ENCODE measurements at regions not wholly inside any gene's neighbourhood (a gene's known extent, or its start where the extent isn't known, plus 50 kb on each side); places are given as distances from the start of the nearest gene placed in this dataset.
"Not testable (repeated sequence)": the region's sequence is repeated elsewhere in the genome, so short reads cannot be mapped to it uniquely, and the experiment has no call there.

DNA sequence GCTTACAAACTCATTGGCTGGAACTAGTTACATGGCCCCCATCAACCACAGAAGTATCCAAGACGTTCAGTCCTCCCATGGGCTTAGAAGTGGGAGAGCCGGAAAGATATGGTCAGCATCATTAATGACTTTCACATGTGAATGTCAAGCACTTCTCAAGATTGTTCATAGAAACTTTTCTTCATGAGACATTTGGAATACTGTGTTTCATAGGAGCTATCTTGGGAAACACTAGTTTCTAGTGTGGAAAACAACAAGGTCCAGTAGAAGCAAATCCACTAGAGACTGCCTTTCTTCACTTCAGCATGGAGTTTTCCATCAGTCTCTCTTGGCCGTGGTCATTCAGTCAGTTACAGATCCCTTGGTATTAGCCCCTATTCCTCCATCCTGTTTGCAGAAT lies 160.9 kb downstream of the C11orf91 start:
- Mint-ChIP-seq H3K4me1 (peaks cover 14 to 28% of the 10 kb centered on the region in 2 donors), H3K27me3 (ENCODE audit: low read depth in 3 of 3) (peaks cover 3 to 9% (median 6%) of the 10 kb centered on the region in 3 donors), H3K27ac (peak overlapping the region in 1 of 6 donors; percentile 3), H3K4me3 (no peak overlapping the region), H3K36me3 (no peaks in the 10 kb centered on the region), H3K9me3 (peaks cover 0 to 3% (median 0%) of the 10 kb centered on the region in 6 donors)
- no peak for DNase-seq

DNA sequence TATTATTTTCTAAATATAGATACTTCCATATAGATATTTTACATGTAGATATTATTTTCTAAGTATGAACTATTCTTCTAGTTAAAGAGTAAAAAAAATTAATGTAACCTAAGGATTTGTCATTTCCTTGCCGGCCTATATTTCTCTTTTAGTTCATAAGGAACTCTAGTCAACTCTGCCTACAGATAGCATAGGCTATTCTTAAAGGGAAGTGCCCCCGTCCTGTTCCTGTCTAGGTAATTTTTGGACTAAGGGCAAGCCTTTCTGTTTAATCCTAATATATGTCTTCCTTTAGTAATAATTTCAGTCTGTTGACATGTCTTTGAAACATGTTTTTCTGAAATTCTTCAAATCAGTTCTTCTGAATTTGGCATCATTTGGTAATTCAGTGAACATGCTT lies 161.9 kb downstream of the C11orf91 start:
- Mint-ChIP-seq H3K36me3 (no peaks in the 10 kb centered on the region), H3K9me3 (peaks cover 0 to 4% (median 0%) of the 10 kb centered on the region in 6 donors), H3K27me3 (ENCODE audit: low read depth in 3 of 3) (peaks cover 3 to 14% (median 6%) of the 10 kb centered on the region in 3 donors), H3K27ac (no peak overlapping the region), H3K4me3 (no peak overlapping the region), H3K4me1 (peaks cover 14 to 28% of the 10 kb centered on the region in 2 donors)
- DNase-seq = no peak

DNA sequence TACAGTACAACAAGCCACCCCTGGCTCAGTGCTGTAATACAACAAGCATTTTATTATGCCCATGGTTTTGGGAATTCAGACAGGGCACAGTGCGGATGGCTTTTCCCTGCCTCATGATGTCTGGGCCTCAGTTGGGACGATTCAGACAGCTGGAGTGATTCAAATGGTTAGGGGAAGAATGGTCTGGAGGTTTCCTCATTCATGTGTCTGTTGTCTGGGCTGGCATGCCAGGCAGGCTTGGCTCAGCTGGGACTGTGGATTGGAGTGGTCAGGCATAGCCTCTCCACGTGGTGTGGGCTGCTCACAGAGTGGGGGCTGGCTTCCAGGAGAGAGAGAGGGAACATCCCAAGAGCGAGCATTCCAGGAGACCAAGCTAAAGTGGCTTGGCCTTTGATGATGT lies 164.4 kb downstream of the C11orf91 start:
- Mint-ChIP-seq H3K27ac (no peak overlapping the region), H3K4me1 (peaks cover 4 to 19% of the 10 kb centered on the region in 2 donors), H3K9me3 (peaks cover 0 to 4% (median 0%) of the 10 kb centered on the region in 6 donors), H3K4me3 (no peak overlapping the region), H3K27me3 (ENCODE audit: low read depth in 3 of 3) (peaks cover 4 to 14% (median 5%) of the 10 kb centered on the region in 3 donors), H3K36me3 (no peaks in the 10 kb centered on the region)
- no peak for DNase-seq

DNA sequence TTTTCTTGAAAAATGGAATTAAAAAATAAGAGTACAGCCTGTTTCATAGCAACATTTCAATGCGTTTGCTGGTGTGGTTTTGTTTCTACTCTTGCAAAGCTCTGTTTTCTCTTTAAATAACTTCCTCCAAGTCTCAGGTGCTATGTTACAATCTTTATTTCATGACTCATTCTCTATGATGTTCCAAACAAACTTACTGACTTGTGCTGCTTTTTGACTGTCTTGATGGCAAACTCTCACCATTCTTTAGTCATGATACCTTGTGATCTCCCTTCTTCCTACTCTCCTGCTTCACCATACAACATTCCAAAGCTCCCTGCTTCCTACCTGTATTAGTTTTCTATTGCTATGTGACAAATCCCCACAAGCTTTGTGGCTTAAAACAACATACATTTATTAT lies 166.1 kb downstream of the C11orf91 start:
- Mint-ChIP-seq H3K9me3 (peaks cover 0 to 4% (median 0%) of the 10 kb centered on the region in 6 donors), H3K27me3 (ENCODE audit: low read depth in 3 of 3) (peaks cover 4 to 14% (median 7%) of the 10 kb centered on the region in 3 donors), H3K4me3 (no peak overlapping the region), H3K27ac (no peak overlapping the region), H3K4me1 (peaks cover 0 to 3% of the 10 kb centered on the region in 2 donors), H3K36me3 (no peaks in the 10 kb centered on the region)
- DNase-seq = no peak

DNA sequence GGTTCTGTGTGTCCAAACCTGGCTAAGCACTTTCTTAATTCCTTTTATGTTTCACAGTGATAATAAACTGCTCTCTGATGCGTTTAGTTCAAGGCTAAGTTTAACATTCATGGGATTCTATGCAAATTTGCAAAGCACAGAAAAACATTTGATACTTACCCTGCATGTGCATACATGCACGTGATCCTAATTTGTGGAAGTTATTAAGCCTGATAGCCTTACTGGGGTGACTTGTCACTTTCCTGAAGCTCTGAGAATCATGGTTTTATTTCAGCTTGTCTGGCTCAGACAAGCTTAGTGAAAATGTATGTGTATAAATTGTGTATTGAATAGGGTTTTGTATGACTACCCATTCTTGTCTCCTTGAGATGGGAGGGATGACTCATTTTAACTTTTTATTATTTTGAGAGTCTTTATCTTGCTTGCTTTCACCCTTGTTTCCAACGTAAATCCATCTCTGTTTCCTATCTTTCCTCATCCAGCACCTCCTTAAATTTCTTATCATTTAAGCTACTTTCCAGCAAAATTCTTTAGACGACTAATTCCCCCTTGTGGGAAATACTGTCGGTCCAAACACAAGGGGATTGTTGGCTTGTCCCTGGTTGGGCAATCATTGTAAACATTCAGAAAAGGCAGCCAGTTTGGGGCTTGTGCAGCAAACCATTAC lies 167.1 kb downstream of the C11orf91 start:
- no peaks in the 10 kb centered on the region for H3K4me1 Mint-ChIP-seq
- H3K36me3 Mint-ChIP-seq = no peaks in the 10 kb centered on the region
- peaks cover 4 to 14% (median 7%) of the 10 kb centered on the region in 3 donors for H3K27me3 Mint-ChIP-seq (ENCODE audit: low read depth in 3 of 3)
- no peak for DNase-seq
- H3K4me3 Mint-ChIP-seq = no peak overlapping the region
- H3K27ac Mint-ChIP-seq = no peak overlapping the region
- peaks cover 0 to 4% (median 0%) of the 10 kb centered on the region in 6 donors for H3K9me3 Mint-ChIP-seq

DNA sequence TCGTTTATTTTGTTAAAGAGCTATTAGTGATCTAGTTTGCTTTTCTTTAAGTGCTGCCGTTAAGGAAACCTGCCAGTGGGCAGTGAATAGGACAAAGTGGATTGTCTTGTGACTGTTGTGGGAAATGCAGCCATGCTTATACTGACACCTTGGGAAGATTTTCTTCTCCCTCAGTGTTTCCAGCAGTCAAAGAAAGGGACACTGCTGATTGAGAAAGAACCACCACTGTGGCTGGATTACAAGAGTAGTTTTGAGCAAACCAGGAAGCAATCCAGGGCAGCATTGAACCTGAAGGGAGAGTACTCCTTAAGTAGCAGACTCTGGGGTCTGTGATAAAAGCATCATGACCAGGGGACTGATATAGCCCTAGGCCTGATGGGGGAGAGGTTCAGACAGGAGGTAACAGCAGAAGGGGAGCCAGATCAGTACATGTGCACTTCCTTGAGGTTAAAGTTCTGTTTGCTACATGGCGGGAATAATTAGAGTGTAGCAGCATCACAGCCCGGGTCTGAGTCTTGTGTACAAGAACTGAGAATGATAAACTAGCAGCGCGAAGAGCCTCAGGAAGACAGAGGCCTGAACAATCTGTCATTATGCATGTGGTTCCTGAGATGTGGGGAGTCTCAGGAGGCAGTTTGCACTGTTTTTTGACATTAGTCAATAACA lies 167.8 kb downstream of the C11orf91 start:
- Mint-ChIP-seq H3K27ac (no peak overlapping the region), H3K4me1 (no peaks in the 10 kb centered on the region), H3K36me3 (no peaks in the 10 kb centered on the region), H3K4me3 (no peak overlapping the region), H3K27me3 (ENCODE audit: low read depth in 3 of 3) (peaks cover 6 to 14% (median 7%) of the 10 kb centered on the region in 3 donors), H3K9me3 (peaks cover 0 to 8% (median 3%) of the 10 kb centered on the region in 6 donors)
- DNase-seq = no peak

DNA sequence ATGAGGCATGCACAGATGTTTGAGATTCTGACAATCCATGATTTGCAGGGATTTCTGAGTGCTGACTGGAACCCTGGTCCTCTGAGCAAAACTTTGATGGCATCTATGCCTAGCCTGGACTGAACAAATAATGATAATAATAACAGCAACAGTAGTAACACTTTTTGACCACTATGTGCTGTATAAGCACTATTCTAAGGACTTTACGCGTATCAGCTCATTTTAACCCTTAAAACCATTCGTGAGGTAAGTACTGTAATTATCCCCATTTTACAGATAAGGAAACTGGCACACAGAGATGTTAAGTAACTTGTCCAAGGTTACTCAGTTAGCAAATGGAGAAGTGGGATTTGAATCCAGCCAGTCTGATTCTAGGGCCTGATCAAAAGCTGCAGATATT lies 168.4 kb downstream of the C11orf91 start:
- H3K4me3 Mint-ChIP-seq = no peak overlapping the region

DNA sequence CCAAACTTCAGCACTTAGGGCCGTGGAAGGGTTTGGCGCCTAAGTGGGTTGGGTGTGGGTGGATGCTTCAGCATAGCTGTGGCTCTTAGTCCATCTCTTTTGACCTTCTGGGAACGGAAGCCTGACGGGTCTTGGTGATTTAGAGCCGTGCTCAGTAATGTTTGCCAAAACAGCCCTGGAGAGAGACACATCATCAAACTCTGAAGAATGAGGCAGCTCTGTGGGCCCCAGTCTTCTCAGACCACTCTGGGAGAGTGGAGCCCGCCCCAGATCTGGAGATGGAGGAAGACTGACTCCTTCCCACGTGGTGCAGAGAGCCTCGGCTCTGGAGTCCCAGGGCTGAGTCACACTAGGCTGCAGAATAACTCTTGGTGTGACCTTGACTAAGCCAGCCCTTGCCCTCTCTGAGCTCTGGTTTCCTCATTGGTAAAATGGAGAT lies 168.9 kb downstream of the C11orf91 start:
- DNase-seq = no peak
- peaks cover 6 to 18% (median 10%) of the 10 kb centered on the region in 3 donors for H3K27me3 Mint-ChIP-seq (ENCODE audit: low read depth in 3 of 3)
- no peak overlapping the region for H3K27ac Mint-ChIP-seq
- H3K4me1 Mint-ChIP-seq = no peaks in the 10 kb centered on the region
- no peak overlapping the region for H3K4me3 Mint-ChIP-seq
- peaks cover 0 to 3% (median 0%) of the 10 kb centered on the region in 3 donors for H3K36me3 Mint-ChIP-seq
- peaks cover 7 to 16% (median 8%) of the 10 kb centered on the region in 6 donors for H3K9me3 Mint-ChIP-seq

More for the DNA sequence above, 168.4 kb downstream of the C11orf91 start:
- Mint-ChIP-seq H3K4me1 (no peaks in the 10 kb centered on the region), H3K27me3 (ENCODE audit: low read depth in 3 of 3) (peaks cover 6 to 14% (median 7%) of the 10 kb centered on the region in 3 donors), H3K27ac (no peak overlapping the region), H3K9me3 (peaks cover 3 to 11% (median 5%) of the 10 kb centered on the region in 6 donors), H3K36me3 (no peaks in the 10 kb centered on the region)
- DNase-seq = no peak

DNA sequence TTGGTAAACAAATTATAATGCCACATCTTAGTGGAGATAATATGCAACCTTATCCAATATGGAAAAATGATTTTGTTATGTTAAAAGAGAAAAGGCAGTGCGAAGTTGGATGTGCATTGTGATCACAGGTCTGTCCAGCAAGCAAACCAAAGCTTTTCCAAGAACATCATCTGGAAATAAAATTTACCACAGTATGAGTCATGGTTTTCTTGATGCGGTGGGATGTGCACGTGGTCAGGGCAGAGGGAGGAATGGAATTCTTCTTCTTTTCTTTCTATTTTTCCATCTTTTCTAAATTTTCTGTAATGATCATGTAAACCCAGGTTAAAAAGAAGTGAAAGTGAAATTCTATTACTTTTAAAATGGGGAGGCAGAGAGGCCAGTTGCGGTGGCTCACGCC lies 169.8 kb downstream of the C11orf91 start:
- Mint-ChIP-seq H3K4me1 (no peaks in the 10 kb centered on the region), H3K9me3 (peaks cover 7 to 23% (median 12%) of the 10 kb centered on the region in 6 donors)

DNA sequence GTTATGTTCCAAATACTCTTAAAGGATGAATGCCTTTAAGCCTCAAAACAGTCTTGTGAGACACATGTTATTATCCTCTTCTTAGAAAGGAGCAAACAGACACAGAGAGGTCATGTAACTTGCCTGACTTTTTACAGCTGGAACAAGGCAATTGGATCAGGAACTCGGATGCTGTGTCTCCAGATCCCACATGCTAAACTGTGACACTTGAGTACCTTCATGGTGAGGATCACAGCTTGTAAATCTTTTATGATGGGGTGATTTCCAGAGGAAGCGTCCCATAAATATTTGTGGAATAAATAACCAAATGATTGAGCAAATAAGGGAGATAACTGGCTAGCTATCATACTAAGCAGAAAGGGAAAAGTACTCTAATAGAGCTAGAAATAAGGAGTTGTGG lies 171.2 kb downstream of the C11orf91 start:
- no peaks in the 10 kb centered on the region for H3K4me1 Mint-ChIP-seq
- no peak for DNase-seq
- H3K27me3 Mint-ChIP-seq (ENCODE audit: low read depth in 3 of 3) = peaks cover 4 to 17% (median 14%) of the 10 kb centered on the region in 3 donors
- H3K36me3 Mint-ChIP-seq = peaks cover 0 to 5% (median 0%) of the 10 kb centered on the region in 3 donors
- no peak overlapping the region for H3K27ac Mint-ChIP-seq
- no peak overlapping the region for H3K4me3 Mint-ChIP-seq
- H3K9me3 Mint-ChIP-seq = peaks cover 4 to 23% (median 12%) of the 10 kb centered on the region in 6 donors

More for the DNA sequence above, 169.8 kb downstream of the C11orf91 start:
- Mint-ChIP-seq H3K36me3 (peaks cover 0 to 5% (median 0%) of the 10 kb centered on the region in 3 donors), H3K27ac (no peak overlapping the region), H3K4me3 (no peak overlapping the region), H3K27me3 (ENCODE audit: low read depth in 3 of 3) (peaks cover 5 to 14% (median 10%) of the 10 kb centered on the region in 3 donors)
- DNase-seq = no peak

DNA sequence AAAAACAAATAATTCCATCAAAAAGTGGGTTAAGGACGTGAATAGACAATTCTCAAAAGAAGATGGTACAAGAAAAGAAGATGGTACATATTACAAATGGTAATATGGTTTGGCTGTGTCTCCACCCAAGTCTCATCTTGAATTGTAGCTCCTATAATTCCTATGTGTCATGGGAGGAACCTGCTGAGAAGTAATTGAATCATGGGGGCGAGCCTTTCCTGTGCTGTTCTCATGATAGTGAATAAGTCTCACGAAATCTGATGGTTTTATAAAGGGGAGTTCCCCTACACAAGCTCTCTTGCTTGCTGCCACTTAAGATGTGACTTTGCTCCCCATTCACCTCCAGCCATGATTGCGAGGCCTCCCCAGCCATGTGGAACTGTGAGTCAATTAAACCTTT lies 172.9 kb downstream of the C11orf91 start:
- H3K9me3 Mint-ChIP-seq = peaks cover 4 to 23% (median 12%) of the 10 kb centered on the region in 6 donors
- peaks cover 4 to 14% (median 11%) of the 10 kb centered on the region in 3 donors for H3K27me3 Mint-ChIP-seq (ENCODE audit: low read depth in 3 of 3)
- H3K4me3 Mint-ChIP-seq, H3K36me3 Mint-ChIP-seq, DNase-seq, H3K4me1 Mint-ChIP-seq, H3K27ac Mint-ChIP-seq: not testable (repeated sequence)

DNA sequence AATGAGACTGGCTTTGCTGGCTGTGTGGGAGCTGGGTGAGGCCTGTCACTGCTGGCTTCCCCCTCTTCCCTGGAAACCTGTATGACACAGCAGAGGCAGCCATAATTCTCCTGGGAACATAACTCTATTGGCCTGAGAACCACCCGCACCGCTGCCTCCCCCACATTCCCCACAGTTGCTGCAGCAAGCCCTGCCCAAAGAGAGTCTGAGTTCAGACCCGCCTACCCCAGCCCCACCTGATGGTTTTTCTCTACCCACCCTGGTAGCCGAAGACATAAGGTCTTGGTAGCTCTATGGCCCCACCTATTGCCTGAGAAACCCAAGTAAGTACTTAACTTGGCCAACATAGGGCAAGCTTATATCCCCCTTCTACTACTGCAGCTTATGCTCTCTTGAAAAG lies 174.8 kb downstream of the C11orf91 start:
- no peak overlapping the region for H3K4me3 Mint-ChIP-seq
- DNase-seq = no peak
- no peaks in the 10 kb centered on the region for H3K4me1 Mint-ChIP-seq
- H3K9me3 Mint-ChIP-seq = peaks cover 4 to 23% (median 12%) of the 10 kb centered on the region in 6 donors
- H3K27ac Mint-ChIP-seq = no peak overlapping the region
- H3K36me3 Mint-ChIP-seq = peaks cover 0 to 5% (median 0%) of the 10 kb centered on the region in 3 donors
- H3K27me3 Mint-ChIP-seq (ENCODE audit: low read depth in 3 of 3) = peaks cover 4 to 11% (median 9%) of the 10 kb centered on the region in 3 donors

DNA sequence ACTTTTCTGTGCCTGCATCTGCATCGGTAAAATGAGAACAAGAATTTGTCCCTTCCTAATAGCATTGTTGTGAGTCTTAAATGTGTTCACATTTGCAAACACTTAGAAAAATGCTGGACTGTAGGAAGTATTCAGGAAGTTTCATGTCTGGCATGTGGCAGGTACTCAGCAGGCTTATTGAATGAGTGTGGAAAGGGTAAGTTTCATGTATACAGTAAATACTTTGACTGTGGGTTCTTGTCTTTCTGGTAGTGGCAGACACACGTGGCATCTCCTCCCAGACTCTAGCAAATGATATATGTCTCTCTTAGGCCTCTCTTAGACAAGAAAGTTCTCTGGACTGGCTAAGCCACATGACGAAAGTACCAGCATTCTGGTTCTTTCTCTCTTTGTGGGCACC lies 179.2 kb downstream of the C11orf91 start:
- H3K4me3 Mint-ChIP-seq = no peak overlapping the region
- H3K36me3 Mint-ChIP-seq = no peaks in the 10 kb centered on the region
- no peaks in the 10 kb centered on the region for H3K4me1 Mint-ChIP-seq
- H3K27ac Mint-ChIP-seq = no peak overlapping the region
- DNase-seq = no peak
- H3K27me3 Mint-ChIP-seq (ENCODE audit: low read depth in 3 of 3) = peaks cover 1 to 12% (median 8%) of the 10 kb centered on the region in 3 donors
- peaks cover 0 to 3% (median under 1%) of the 10 kb centered on the region in 6 donors for H3K9me3 Mint-ChIP-seq

DNA sequence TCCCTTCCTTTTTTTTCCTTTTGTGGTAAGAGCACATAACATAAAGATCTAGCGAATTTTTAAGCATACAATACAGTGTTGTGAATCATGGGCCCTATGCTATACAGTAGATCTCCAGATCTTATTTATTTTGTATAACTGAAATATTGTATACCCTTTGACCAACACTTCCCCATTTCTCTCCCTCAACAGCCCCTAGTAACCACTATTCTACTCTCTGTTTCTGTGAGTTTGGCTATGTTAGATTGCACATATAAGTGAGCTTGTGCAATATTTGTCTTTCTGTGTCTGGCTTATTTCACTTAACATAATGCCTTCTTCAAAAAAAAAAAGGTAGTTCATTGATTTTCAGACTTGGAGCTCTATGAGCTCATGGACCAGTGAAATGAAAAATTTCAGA lies 180.5 kb downstream of the C11orf91 start:
- H3K36me3 Mint-ChIP-seq = no peaks in the 10 kb centered on the region
- no peak for DNase-seq
- peaks cover 0 to 1% (median 0%) of the 10 kb centered on the region in 6 donors for H3K9me3 Mint-ChIP-seq
- H3K27ac Mint-ChIP-seq = no peak overlapping the region
- no peak overlapping the region for H3K4me3 Mint-ChIP-seq
- peaks cover 2 to 8% (median 2%) of the 10 kb centered on the region in 3 donors for H3K27me3 Mint-ChIP-seq (ENCODE audit: low read depth in 3 of 3)
- H3K4me1 Mint-ChIP-seq = no peaks in the 10 kb centered on the region

All from immature natural killer cell (primary cell).